ENCODE measurements at regions not wholly inside any gene's neighbourhood (a gene's known extent, or its start where the extent isn't known, plus 50 kb on each side); places are given as distances from the start of the nearest gene placed in this dataset.
"Not testable (repeated sequence)": the region's sequence is repeated elsewhere in the genome, so short reads cannot be mapped to it uniquely, and the experiment has no call there.

DNA sequence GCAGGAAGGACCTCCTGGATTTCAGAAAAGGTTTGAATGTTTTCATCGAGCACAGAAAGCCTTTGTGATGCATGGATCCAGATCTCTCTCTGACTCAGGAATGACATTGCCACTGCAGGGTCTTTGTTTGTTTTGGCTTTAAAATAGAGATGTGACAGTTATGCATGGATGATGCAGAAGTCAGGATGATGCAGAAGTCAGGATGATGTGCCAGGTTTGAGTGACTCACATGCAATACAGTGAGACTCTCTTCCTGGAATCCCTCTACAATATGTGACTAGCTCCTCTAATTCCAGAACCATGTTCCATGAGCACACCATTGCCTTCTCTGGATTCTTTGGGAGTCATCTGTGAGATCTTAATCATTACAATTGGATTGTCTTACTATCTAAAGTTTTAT lies 177.9 kb upstream of the RAB6C start:
- no peak overlapping the region for H3K4me3 ChIP-seq (replicated peaks; ENCODE audit: low read depth, low read length)
- TF ChIP-seq, protein P1, sequence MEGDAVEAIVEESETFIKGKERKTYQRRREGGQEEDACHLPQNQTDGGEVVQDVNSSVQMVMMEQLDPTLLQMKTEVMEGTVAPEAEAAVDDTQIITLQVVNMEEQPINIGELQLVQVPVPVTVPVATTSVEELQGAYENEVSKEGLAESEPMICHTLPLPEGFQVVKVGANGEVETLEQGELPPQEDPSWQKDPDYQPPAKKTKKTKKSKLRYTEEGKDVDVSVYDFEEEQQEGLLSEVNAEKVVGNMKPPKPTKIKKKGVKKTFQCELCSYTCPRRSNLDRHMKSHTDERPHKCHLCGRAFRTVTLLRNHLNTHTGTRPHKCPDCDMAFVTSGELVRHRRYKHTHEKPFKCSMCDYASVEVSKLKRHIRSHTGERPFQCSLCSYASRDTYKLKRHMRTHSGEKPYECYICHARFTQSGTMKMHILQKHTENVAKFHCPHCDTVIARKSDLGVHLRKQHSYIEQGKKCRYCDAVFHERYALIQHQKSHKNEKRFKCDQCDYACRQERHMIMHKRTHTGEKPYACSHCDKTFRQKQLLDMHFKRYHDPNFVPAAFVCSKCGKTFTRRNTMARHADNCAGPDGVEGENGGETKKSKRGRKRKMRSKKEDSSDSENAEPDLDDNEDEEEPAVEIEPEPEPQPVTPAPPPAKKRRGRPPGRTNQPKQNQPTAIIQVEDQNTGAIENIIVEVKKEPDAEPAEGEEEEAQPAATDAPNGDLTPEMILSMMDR (IDR thresholded peaks at IDR 0.05; ENCODE audit: low read length, missing control alignments): no peak
- no peak for DNase-seq (ENCODE audit: low read depth)

DNA sequence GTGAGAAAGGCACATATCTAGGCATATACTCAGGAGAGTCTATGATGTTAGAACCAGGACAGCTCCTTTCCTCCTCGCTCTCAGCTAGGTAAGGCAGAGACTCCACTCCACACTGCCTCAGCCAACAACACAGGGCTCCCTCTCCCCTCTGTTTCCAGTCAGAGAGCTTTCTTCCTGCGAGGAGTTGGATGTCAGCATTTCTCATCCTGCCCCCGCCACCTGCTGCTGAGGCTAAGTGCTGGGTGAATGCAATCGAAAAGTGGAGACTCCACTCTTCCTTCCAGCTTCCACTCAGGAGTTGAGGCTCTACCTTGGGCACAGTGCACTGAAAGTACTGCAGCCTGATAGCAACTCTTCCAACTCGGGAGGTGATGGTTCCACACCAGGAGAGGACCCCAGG lies 177.2 kb upstream of the RAB6C start:
- TF ChIP-seq, protein P1 (IDR thresholded peaks at IDR 0.05; ENCODE audit: low read length, missing control alignments): no peak
- no peak overlapping the region for H3K4me3 ChIP-seq (replicated peaks; ENCODE audit: low read depth, low read length)
- no peak for DNase-seq (ENCODE audit: low read depth)

DNA sequence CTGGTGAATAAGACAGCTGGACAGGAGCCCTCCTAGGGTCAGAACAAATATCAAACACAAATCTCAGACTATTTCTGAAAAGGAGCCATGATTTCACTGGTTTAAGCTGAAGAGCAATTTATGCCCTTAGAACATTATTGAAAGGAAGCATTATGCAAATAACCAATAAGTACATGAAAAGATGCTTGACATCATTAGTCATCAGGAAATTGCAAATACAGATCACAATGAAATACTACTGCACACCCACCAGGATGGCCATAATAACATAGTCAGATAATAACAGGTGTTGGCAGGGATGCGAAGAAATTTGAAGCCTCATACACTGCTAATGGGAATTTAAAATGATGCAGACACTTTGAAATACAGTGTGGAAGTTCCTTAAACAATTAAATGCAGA lies 176.4 kb upstream of the RAB6C start:
- DNase-seq (ENCODE audit: low read depth): no peak
- TF ChIP-seq, protein P1 (IDR thresholded peaks at IDR 0.05; ENCODE audit: low read length, missing control alignments): no peak
- no peak overlapping the region for H3K4me3 ChIP-seq (replicated peaks; ENCODE audit: low read depth, low read length)

DNA sequence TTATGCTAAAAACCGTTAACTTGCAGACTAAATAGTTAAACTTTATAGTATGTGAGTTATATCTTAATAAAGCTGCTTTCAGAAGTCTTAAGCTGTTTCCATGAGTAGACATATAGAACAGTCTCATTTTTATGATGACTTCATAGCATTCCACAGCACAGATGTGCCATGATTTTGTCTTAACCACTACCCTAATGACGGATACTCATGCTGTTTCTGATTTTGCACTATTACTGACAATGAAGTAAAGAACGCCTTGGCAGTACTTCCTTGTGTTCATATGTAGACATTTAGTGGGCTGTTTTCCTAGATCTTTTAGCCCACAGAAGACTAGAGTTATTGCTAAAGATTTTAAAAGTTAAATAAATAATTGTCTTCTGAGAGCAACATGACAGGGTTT lies 175.6 kb upstream of the RAB6C start:
- no peak for DNase-seq (ENCODE audit: low read depth)
- TF ChIP-seq, protein P1 (IDR thresholded peaks at IDR 0.05; ENCODE audit: low read length, missing control alignments): no peak
- H3K4me3 ChIP-seq (replicated peaks; ENCODE audit: low read depth, low read length): no peak overlapping the region

DNA sequence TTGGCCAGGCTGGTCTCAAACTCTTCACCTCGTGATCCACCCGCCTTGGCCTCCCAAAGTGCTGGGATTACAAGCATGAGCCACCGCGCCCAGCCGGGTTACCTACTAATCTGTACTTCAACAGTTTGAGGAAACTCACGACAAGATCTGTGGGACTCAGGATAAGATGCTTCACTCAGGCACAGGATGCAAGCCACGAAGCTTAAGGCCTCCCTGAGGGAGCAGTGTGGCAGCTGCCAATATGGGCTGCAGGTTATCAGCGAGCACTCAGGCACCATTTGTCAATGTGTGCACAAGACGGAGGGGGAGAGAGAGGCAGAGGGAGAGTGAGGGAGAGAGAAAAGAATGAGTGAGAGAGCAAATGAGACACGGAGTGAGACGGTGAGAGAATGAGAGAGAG lies 173.6 kb upstream of the RAB6C start:
- H3K4me3 ChIP-seq (replicated peaks; ENCODE audit: low read depth, low read length): no peak overlapping the region
- no peak for DNase-seq (ENCODE audit: low read depth)
- TF ChIP-seq, protein P1 (IDR thresholded peaks at IDR 0.05; ENCODE audit: low read length, missing control alignments): no peak

DNA sequence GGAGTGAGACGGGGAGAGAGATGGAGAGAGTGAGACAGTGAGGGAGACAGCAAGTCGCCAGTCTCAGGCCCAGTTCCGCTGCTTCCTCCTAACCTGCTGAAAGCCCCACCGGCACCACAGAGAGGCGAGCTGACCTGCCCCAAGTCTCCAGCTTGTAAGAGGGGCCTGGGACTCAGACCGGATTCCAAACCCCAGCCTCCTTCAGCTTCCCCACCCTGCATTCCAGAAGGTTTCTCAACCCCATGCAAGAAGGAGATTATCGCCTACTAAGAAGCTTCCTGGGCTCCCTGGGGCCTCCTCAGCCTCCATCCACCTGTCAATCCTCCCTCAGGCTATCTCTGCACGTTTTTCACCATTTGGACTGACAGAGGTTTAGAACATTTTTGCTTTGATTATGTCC lies 173.1 kb upstream of the RAB6C start:
- no peak for DNase-seq (ENCODE audit: low read depth)
- TF ChIP-seq, protein P1 (IDR thresholded peaks at IDR 0.05; ENCODE audit: low read length, missing control alignments): no peak
- H3K4me3 ChIP-seq (replicated peaks; ENCODE audit: low read depth, low read length): no peak overlapping the region

DNA sequence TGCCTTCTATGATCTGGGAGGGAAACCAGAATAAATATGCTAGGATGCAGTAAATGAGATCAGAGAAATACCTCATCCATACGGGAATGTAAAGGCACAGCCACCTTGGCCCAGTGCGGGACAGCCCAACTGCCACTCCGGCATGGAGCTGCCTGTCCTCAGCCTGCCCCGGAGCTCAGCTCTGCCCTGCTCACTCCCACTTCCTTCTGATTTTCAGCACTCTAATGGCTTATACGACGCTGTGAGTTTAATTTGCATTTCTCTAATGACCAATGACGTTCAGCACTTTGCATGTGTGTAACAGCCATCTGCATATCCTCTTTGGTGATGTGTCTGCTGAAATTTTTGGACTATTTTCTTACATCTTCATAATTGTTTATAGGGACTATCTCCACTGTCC lies 172.5 kb upstream of the RAB6C start:
- no peak overlapping the region for H3K4me3 ChIP-seq (replicated peaks; ENCODE audit: low read depth, low read length)
- TF ChIP-seq, protein P1 (IDR thresholded peaks at IDR 0.05; ENCODE audit: low read length, missing control alignments): no peak
- DNase-seq (ENCODE audit: low read depth): no peak

DNA sequence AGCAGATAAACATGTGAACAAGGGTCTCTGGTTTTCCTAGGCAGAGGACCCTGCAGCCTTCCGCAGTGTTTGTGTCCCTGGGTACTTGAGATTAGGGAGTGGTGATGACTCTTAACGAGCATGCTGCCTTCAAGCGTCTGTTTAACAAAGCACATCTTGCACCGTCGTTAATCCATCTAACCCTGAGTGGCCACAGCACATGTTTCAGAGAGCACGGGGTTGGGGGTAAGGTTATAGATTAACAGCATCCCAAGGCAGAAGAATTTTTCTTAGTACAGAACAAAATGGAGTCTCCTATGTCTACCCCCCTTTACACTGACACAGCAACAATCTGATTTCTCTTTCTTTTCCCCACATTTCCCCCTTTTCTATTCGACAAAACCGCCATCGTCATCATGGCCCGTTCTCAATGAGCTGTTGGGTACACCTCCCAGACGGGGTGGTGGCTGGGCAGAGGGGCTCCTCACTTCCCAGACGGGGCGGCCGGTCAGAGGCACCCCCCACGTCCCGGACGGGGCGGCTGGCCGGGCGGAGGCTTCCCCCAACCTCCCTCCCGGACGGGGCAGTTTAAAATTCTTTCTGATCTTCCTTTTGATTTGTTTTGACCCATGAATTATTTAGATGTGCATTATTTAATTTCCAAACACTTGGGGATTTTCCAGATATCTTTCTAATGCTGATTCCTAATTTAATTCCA lies 171.7 kb upstream of the RAB6C start:
- not testable (repeated sequence) for H3K4me3 ChIP-seq (replicated peaks; ENCODE audit: low read depth, low read length); DNase-seq (ENCODE audit: low read depth)
